ENCODE measurements at regions not wholly inside any gene's neighbourhood (a gene's known extent, or its start where the extent isn't known, plus 50 kb on each side); places are given as distances from the start of the nearest gene placed in this dataset.

- no peak for TF ChIP-seq MAX (IDR thresholded peaks at IDR 0.05; ENCODE audit: low read depth, low read length)
- TF ChIP-seq MYC (IDR thresholded peaks at IDR 0.05; ENCODE audit: low read depth, low read length), result no peak
- TF ChIP-seq CTCF (IDR thresholded peaks at IDR 0.05; ENCODE audit: low read depth, low read length), result no peak
- no peak for TF ChIP-seq POLR2A (IDR thresholded peaks at IDR 0.05; ENCODE audit: extremely low read depth, insufficient read length)
- no peak overlapping the region for H3K4me3 ChIP-seq (ENCODE audit: low read depth, low read length)
- DNase-seq (ENCODE audit: low read depth), result no peak
These were observed 1927.2 kb downstream of the TP53TG3F start for GRCh38 chr16:35386619-35387018.

- TF ChIP-seq CTCF (IDR thresholded peaks at IDR 0.05; ENCODE audit: low read depth, low read length) (peak; percentile 99), MYC (IDR thresholded peaks at IDR 0.05; ENCODE audit: low read depth, low read length) (no peak)
These were observed 1931.9 kb downstream of the TP53TG3F start for GRCh38 chr16:35391328-35391727.

GRCh38 chr16:35398180-35398579 lies 1938.8 kb downstream of the TP53TG3F start:
- TF ChIP-seq MAX (IDR thresholded peaks at IDR 0.05; ENCODE audit: low read depth, low read length), result no peak
- no peak for TF ChIP-seq MYC (IDR thresholded peaks at IDR 0.05; ENCODE audit: low read depth, low read length)
- TF ChIP-seq POLR2A (IDR thresholded peaks at IDR 0.05; ENCODE audit: extremely low read depth, insufficient read length), result no peak
- TF ChIP-seq CTCF (IDR thresholded peaks at IDR 0.05; ENCODE audit: low read depth, low read length), result no peak
- DNase-seq (ENCODE audit: low read depth), result no peak
- no peak overlapping the region for H3K4me3 ChIP-seq (ENCODE audit: low read depth, low read length)

More at GRCh38 chr16:35391328-35391727, 1931.9 kb downstream of the TP53TG3F start:
- H3K4me3 ChIP-seq (ENCODE audit: low read depth, low read length), result no peak overlapping the region
- peak; percentile 87 for DNase-seq (ENCODE audit: low read depth)

- no peak overlapping the region for H3K4me3 ChIP-seq (ENCODE audit: low read depth, low read length)
- no peak for TF ChIP-seq MAX (IDR thresholded peaks at IDR 0.05; ENCODE audit: low read depth, low read length)
- no peak for TF ChIP-seq CTCF (IDR thresholded peaks at IDR 0.05; ENCODE audit: low read depth, low read length)
- no peak for TF ChIP-seq POLR2A (IDR thresholded peaks at IDR 0.05; ENCODE audit: extremely low read depth, insufficient read length)
- no peak for TF ChIP-seq MYC (IDR thresholded peaks at IDR 0.05; ENCODE audit: low read depth, low read length)
- no peak for DNase-seq (ENCODE audit: low read depth)
These were observed 1939.7 kb downstream of the TP53TG3F start for GRCh38 chr16:35399133-35399532.

GRCh38 chr16:35404273-35404672 lies 1944.9 kb downstream of the TP53TG3F start:
- no peak for DNase-seq (ENCODE audit: low read depth)
- TF ChIP-seq POLR2A (IDR thresholded peaks at IDR 0.05; ENCODE audit: extremely low read depth, insufficient read length) (no peak), CTCF (IDR thresholded peaks at IDR 0.05; ENCODE audit: low read depth, low read length) (no peak), MYC (IDR thresholded peaks at IDR 0.05; ENCODE audit: low read depth, low read length) (no peak), MAX (IDR thresholded peaks at IDR 0.05; ENCODE audit: low read depth, low read length) (no peak)
- no peak overlapping the region for H3K4me3 ChIP-seq (ENCODE audit: low read depth, low read length)

- no peak for TF ChIP-seq MAX (IDR thresholded peaks at IDR 0.05; ENCODE audit: low read depth, low read length)
- TF ChIP-seq CTCF (IDR thresholded peaks at IDR 0.05; ENCODE audit: low read depth, low read length), result no peak
- no peak for TF ChIP-seq MYC (IDR thresholded peaks at IDR 0.05; ENCODE audit: low read depth, low read length)
- TF ChIP-seq POLR2A (IDR thresholded peaks at IDR 0.05; ENCODE audit: extremely low read depth, insufficient read length), result no peak
- DNase-seq (ENCODE audit: low read depth), result no peak
- no peak overlapping the region for H3K4me3 ChIP-seq (ENCODE audit: low read depth, low read length)
These were observed 1946.1 kb downstream of the TP53TG3F start for GRCh38 chr16:35405526-35405925.

Data from NB4 (cell line).